ENCODE measurements at regions not wholly inside any gene's neighbourhood (a gene's known extent, or its start where the extent isn't known, plus 50 kb on each side); places are given as distances from the start of the nearest gene placed in this dataset.

GRCh38 chrX:40385256-40385655, 195.5 kb upstream of the ATP6AP2 start:
- no peaks in the 10 kb centered on the region for H3K4me1 ChIP-seq
- TF ChIP-seq CTCF (IDR thresholded peaks at IDR 0.05) = no peak
- no peak for TF ChIP-seq POLR2A (IDR thresholded peaks at IDR 0.05)
- H3K36me3 ChIP-seq = no peaks in the 10 kb centered on the region
- intact Hi-C loops (cut with DNase I; ENCODE audit: low total_unique reads) = no loop called here
- H3K27me3 ChIP-seq = no peaks in the 10 kb centered on the region
- no peak overlapping the region for H3K27ac ChIP-seq
- H3K9me3 ChIP-seq = no peaks in the 10 kb centered on the region
- H3K4me3 ChIP-seq = no peak overlapping the region
- DNase-seq = no peak

GRCh38 chrX:40383969-40384368, 196.8 kb upstream of the ATP6AP2 start:
- Histone ChIP-seq H3K27ac (no peak overlapping the region), H3K9me3 (no peaks in the 10 kb centered on the region), H3K4me3 (no peak overlapping the region), H3K36me3 (no peaks in the 10 kb centered on the region), H3K27me3 (no peaks in the 10 kb centered on the region), H3K4me1 (no peaks in the 10 kb centered on the region)
- TF ChIP-seq POLR2A (IDR thresholded peaks at IDR 0.05) (no peak), CTCF (IDR thresholded peaks at IDR 0.05) (no peak)
- DNase-seq = no peak
- intact Hi-C loops (cut with DNase I; ENCODE audit: low total_unique reads) = no loop called here

GRCh38 chrX:40383360-40383759, 197.4 kb upstream of the ATP6AP2 start:
- Histone ChIP-seq H3K4me3 (no peak overlapping the region), H3K4me1 (no peaks in the 10 kb centered on the region), H3K27ac (no peak overlapping the region), H3K36me3 (no peaks in the 10 kb centered on the region), H3K9me3 (no peaks in the 10 kb centered on the region), H3K27me3 (no peaks in the 10 kb centered on the region)
- no peak for TF ChIP-seq CTCF (IDR thresholded peaks at IDR 0.05)
- no peak for TF ChIP-seq POLR2A (IDR thresholded peaks at IDR 0.05)
- no peak for DNase-seq
- intact Hi-C loops (cut with DNase I; ENCODE audit: low total_unique reads) = no loop called here

GRCh38 chrX:40380655-40381488, 199.9 kb upstream of the ATP6AP2 start:
- H3K36me3 ChIP-seq = no peaks in the 10 kb centered on the region
- H3K27ac ChIP-seq = no peak overlapping the region
- no peak overlapping the region for H3K4me3 ChIP-seq
- no peaks in the 10 kb centered on the region for H3K4me1 ChIP-seq
- DNase-seq = no peak
- intact Hi-C loops (cut with DNase I; ENCODE audit: low total_unique reads) = no loop called here
- TF ChIP-seq CTCF (IDR thresholded peaks at IDR 0.05) (no peak), POLR2A (IDR thresholded peaks at IDR 0.05) (no peak)
- no peaks in the 10 kb centered on the region for H3K9me3 ChIP-seq
- no peaks in the 10 kb centered on the region for H3K27me3 ChIP-seq

- intact Hi-C loops (cut with DNase I; ENCODE audit: low total_unique reads) = no loop called here
- H3K4me1 ChIP-seq = no peaks in the 10 kb centered on the region
- no peaks in the 10 kb centered on the region for H3K9me3 ChIP-seq
- TF ChIP-seq CTCF (IDR thresholded peaks at IDR 0.05) (no peak), POLR2A (IDR thresholded peaks at IDR 0.05) (no peak)
- no peaks in the 10 kb centered on the region for H3K27me3 ChIP-seq
- DNase-seq = no peak
- H3K36me3 ChIP-seq = no peaks in the 10 kb centered on the region
- H3K27ac ChIP-seq = no peak overlapping the region
- no peak overlapping the region for H3K4me3 ChIP-seq
Measured at GRCh38 chrX:40377684-40378083, 203.1 kb upstream of the ATP6AP2 start.

Data from uterus (tissue), 3 donors.